ENCODE measurements at regions not wholly inside any gene's neighbourhood (a gene's known extent, or its start where the extent isn't known, plus 50 kb on each side); places are given as distances from the start of the nearest gene placed in this dataset.

GRCh38 chr17:14922411-14922810 lies 342.7 kb downstream of the PMP22 start:
- H3K36me3 ChIP-seq (ENCODE audit: control insufficient read depth in 1 of 2, insufficient read depth in 2 of 2, low read depth in 1 of 2, low read length in 2 of 2), result no peaks in the 10 kb centered on the region

GRCh38 chr17:14921936-14922335 lies 343.2 kb downstream of the PMP22 start:
- H2BK12ac ChIP-seq (ENCODE audit: low read length in 2 of 2), result peak overlapping the region in 1 of 2 experiments; percentile 39
- H2BK120ac ChIP-seq (ENCODE audit: low read depth, low read length), result no peak overlapping the region
- H3K36me3 ChIP-seq (ENCODE audit: control insufficient read depth in 1 of 2, insufficient read depth in 2 of 2, low read depth in 1 of 2, low read length in 2 of 2), result no peaks in the 10 kb centered on the region
- no peaks in the 10 kb centered on the region for H3K9me3 ChIP-seq (ENCODE audit: control insufficient read depth, low read length)
- no peaks in the 10 kb centered on the region for H3K79me1 ChIP-seq (replicated peaks; ENCODE audit: low read length, poor library complexity, severe bottlenecking)
- H2BK15ac ChIP-seq (ENCODE audit: low read depth, poor library complexity, severe bottlenecking), result no peak overlapping the region
- no peak overlapping the region for H4K8ac ChIP-seq (ENCODE audit: low read length)
- no peak overlapping the region for H4K91ac ChIP-seq (ENCODE audit: low read length)
- H2AK5ac ChIP-seq (ENCODE audit: low read length, severe bottlenecking), result peak overlapping the region; percentile 53
- no peak for DNase-seq
- peak overlapping the region; percentile 67 for H3K27ac ChIP-seq (ENCODE audit: low read length, poor library complexity, severe bottlenecking)
- no peak overlapping the region for H2AFZ ChIP-seq (ENCODE audit: low read depth, low read length)
- H3K4me2 ChIP-seq (ENCODE audit: low read length, poor library complexity, severe bottlenecking), result no peak overlapping the region
- H2BK5ac ChIP-seq (ENCODE audit: low read depth, low read length, poor library complexity, severe bottlenecking), result no peak overlapping the region
- no peak overlapping the region for H3K23ac ChIP-seq (ENCODE audit: low read length in 2 of 2)
- no peak overlapping the region for H3K4me3 ChIP-seq (ENCODE audit: insufficient read depth in 1 of 2, low read depth in 1 of 2, low read length in 2 of 2)
- H3K14ac ChIP-seq (ENCODE audit: low read length in 2 of 2), result no peak overlapping the region
- H3K18ac ChIP-seq (ENCODE audit: low read depth in 1 of 2, low read length in 2 of 2), result no peak overlapping the region
- no peak overlapping the region for H3K4ac ChIP-seq (ENCODE audit: low read depth in 1 of 2, low read length in 2 of 2)
- no peak overlapping the region for H3K9ac ChIP-seq (ENCODE audit: low read length)
- 100% methylated on average over 1 of the region's 3 CpGs for WGBS
- H3K4me1 ChIP-seq (ENCODE audit: control insufficient read depth, insufficient read depth, low read depth, low read length), result peaks cover 2% of the 10 kb centered on the region
- no peaks in the 10 kb centered on the region for H3K27me3 ChIP-seq (ENCODE audit: control insufficient read depth in 1 of 2, insufficient read depth in 1 of 2, low read length in 2 of 2)

More at GRCh38 chr17:14922411-14922810, 342.7 kb downstream of the PMP22 start:
- Histone ChIP-seq H3K18ac (ENCODE audit: low read depth in 1 of 2, low read length in 2 of 2) (no peak overlapping the region), H2AK5ac (ENCODE audit: low read length, severe bottlenecking) (peak overlapping the region; percentile 53), H3K4me1 (ENCODE audit: control insufficient read depth, insufficient read depth, low read depth, low read length) (peaks cover 2% of the 10 kb centered on the region), H3K79me1 (replicated peaks; ENCODE audit: low read length, poor library complexity, severe bottlenecking) (no peaks in the 10 kb centered on the region), H3K4me2 (ENCODE audit: low read length, poor library complexity, severe bottlenecking) (no peak overlapping the region), H3K4me3 (ENCODE audit: insufficient read depth in 1 of 2, low read depth in 1 of 2, low read length in 2 of 2) (no peak overlapping the region), H3K23ac (ENCODE audit: low read length in 2 of 2) (no peak overlapping the region), H4K8ac (ENCODE audit: low read length) (no peak overlapping the region), H3K14ac (ENCODE audit: low read length in 2 of 2) (no peak overlapping the region), H4K91ac (ENCODE audit: low read length) (no peak overlapping the region), H3K9me3 (ENCODE audit: control insufficient read depth, low read length) (no peaks in the 10 kb centered on the region), H2BK5ac (ENCODE audit: low read depth, low read length, poor library complexity, severe bottlenecking) (no peak overlapping the region), H3K27ac (ENCODE audit: low read length, poor library complexity, severe bottlenecking) (peak overlapping the region; percentile 67), H2AFZ (ENCODE audit: low read depth, low read length) (no peak overlapping the region), H3K9ac (ENCODE audit: low read length) (no peak overlapping the region), H2BK120ac (ENCODE audit: low read depth, low read length) (no peak overlapping the region), H3K27me3 (ENCODE audit: control insufficient read depth in 1 of 2, insufficient read depth in 1 of 2, low read length in 2 of 2) (no peaks in the 10 kb centered on the region), H2BK15ac (ENCODE audit: low read depth, poor library complexity, severe bottlenecking) (no peak overlapping the region), H2BK12ac (ENCODE audit: low read length in 2 of 2) (peak overlapping the region in 1 of 2 experiments; percentile 39), H3K4ac (ENCODE audit: low read depth in 1 of 2, low read length in 2 of 2) (no peak overlapping the region)
- no peak for DNase-seq
- WGBS, result 92% methylated on average over 2 of the region's 2 CpGs

- Histone ChIP-seq H3K23ac (ENCODE audit: low read length in 2 of 2) (no peak overlapping the region), H3K14ac (ENCODE audit: low read length in 2 of 2) (no peak overlapping the region), H2BK120ac (ENCODE audit: low read depth, low read length) (no peak overlapping the region), H3K4me3 (ENCODE audit: insufficient read depth in 1 of 2, low read depth in 1 of 2, low read length in 2 of 2) (no peak overlapping the region), H3K18ac (ENCODE audit: low read depth in 1 of 2, low read length in 2 of 2) (no peak overlapping the region), H3K4me2 (ENCODE audit: low read length, poor library complexity, severe bottlenecking) (no peak overlapping the region), H3K4ac (ENCODE audit: low read depth in 1 of 2, low read length in 2 of 2) (no peak overlapping the region), H2BK15ac (ENCODE audit: low read depth, poor library complexity, severe bottlenecking) (no peak overlapping the region), H3K4me1 (ENCODE audit: control insufficient read depth, insufficient read depth, low read depth, low read length) (peaks cover 2% of the 10 kb centered on the region), H3K27ac (ENCODE audit: low read length, poor library complexity, severe bottlenecking) (peak overlapping the region; percentile 15), H2AK5ac (ENCODE audit: low read length, severe bottlenecking) (no peak overlapping the region), H2BK5ac (ENCODE audit: low read depth, low read length, poor library complexity, severe bottlenecking) (no peak overlapping the region), H2BK12ac (ENCODE audit: low read length in 2 of 2) (no peak overlapping the region), H4K91ac (ENCODE audit: low read length) (no peak overlapping the region), H3K36me3 (ENCODE audit: control insufficient read depth in 1 of 2, insufficient read depth in 2 of 2, low read depth in 1 of 2, low read length in 2 of 2) (no peaks in the 10 kb centered on the region), H3K9ac (ENCODE audit: low read length) (no peak overlapping the region), H3K27me3 (ENCODE audit: control insufficient read depth in 1 of 2, insufficient read depth in 1 of 2, low read length in 2 of 2) (no peaks in the 10 kb centered on the region), H4K8ac (ENCODE audit: low read length) (no peak overlapping the region), H2AFZ (ENCODE audit: low read depth, low read length) (no peak overlapping the region), H3K79me1 (replicated peaks; ENCODE audit: low read length, poor library complexity, severe bottlenecking) (no peaks in the 10 kb centered on the region), H3K9me3 (ENCODE audit: control insufficient read depth, low read length) (no peaks in the 10 kb centered on the region)
- WGBS, result 68% methylated on average over 5 of the region's 5 CpGs
- peak; percentile 71 for DNase-seq
Observed at GRCh38 chr17:14919631-14920213, 345.4 kb downstream of the PMP22 start.

GRCh38 chr17:14919094-14919493 lies 346.0 kb downstream of the PMP22 start:
- H3K27ac ChIP-seq (ENCODE audit: low read length, poor library complexity, severe bottlenecking), result peak overlapping the region; percentile 48
- H3K9ac ChIP-seq (ENCODE audit: low read length), result no peak overlapping the region
- H4K8ac ChIP-seq (ENCODE audit: low read length), result no peak overlapping the region
- no peaks in the 10 kb centered on the region for H3K36me3 ChIP-seq (ENCODE audit: control insufficient read depth in 1 of 2, insufficient read depth in 2 of 2, low read depth in 1 of 2, low read length in 2 of 2)
- no peaks in the 10 kb centered on the region for H3K27me3 ChIP-seq (ENCODE audit: control insufficient read depth in 1 of 2, insufficient read depth in 1 of 2, low read length in 2 of 2)
- peaks cover 2% of the 10 kb centered on the region for H3K4me1 ChIP-seq (ENCODE audit: control insufficient read depth, insufficient read depth, low read depth, low read length)
- H3K14ac ChIP-seq (ENCODE audit: low read length in 2 of 2), result no peak overlapping the region
- H3K4ac ChIP-seq (ENCODE audit: low read depth in 1 of 2, low read length in 2 of 2), result peak overlapping the region in 1 of 2 experiments; percentile 58
- no peak overlapping the region for H2BK5ac ChIP-seq (ENCODE audit: low read depth, low read length, poor library complexity, severe bottlenecking)
- no peaks in the 10 kb centered on the region for H3K9me3 ChIP-seq (ENCODE audit: control insufficient read depth, low read length)
- H3K4me3 ChIP-seq (ENCODE audit: insufficient read depth in 1 of 2, low read depth in 1 of 2, low read length in 2 of 2), result no peak overlapping the region
- H2AFZ ChIP-seq (ENCODE audit: low read depth, low read length), result no peak overlapping the region
- DNase-seq, result peak; percentile 19
- H3K23ac ChIP-seq (ENCODE audit: low read length in 2 of 2), result no peak overlapping the region
- no peaks in the 10 kb centered on the region for H3K79me1 ChIP-seq (replicated peaks; ENCODE audit: low read length, poor library complexity, severe bottlenecking)
- peak overlapping the region in 1 of 2 experiments; percentile 8 for H3K18ac ChIP-seq (ENCODE audit: low read depth in 1 of 2, low read length in 2 of 2)
- no peak overlapping the region for H2BK15ac ChIP-seq (ENCODE audit: low read depth, poor library complexity, severe bottlenecking)
- peak overlapping the region; percentile 38 to 77 for H2BK12ac ChIP-seq (ENCODE audit: low read length in 2 of 2)
- H4K91ac ChIP-seq (ENCODE audit: low read length), result no peak overlapping the region
- no peak overlapping the region for H2AK5ac ChIP-seq (ENCODE audit: low read length, severe bottlenecking)
- H2BK120ac ChIP-seq (ENCODE audit: low read depth, low read length), result no peak overlapping the region
- WGBS, result 66% methylated on average over 4 of the region's 5 CpGs
- H3K4me2 ChIP-seq (ENCODE audit: low read length, poor library complexity, severe bottlenecking), result peak overlapping the region; percentile 18
